Natural killer cell (primary cell): ENCODE measurements at regions not wholly inside any gene's neighbourhood (a gene's known extent, or its start where the extent isn't known, plus 50 kb on each side); places are given as distances from the start of the nearest gene placed in this dataset.
"Not testable (repeated sequence)": the region's sequence is repeated elsewhere in the genome, so short reads cannot be mapped to it uniquely, and the experiment has no call there.

Experiments used
- ATAC-seq, 3 donors: fragments of 150-1000 bp in 2 of 3; fragments of 200-7000 bp in 1 of 3; cut with Tn5 transposase; 1 replicate in 1 of 3; 2 replicates in 2 of 3; pipeline ENCODE4 v1.10.0; 2021; ENCODE audit warnings: mild to moderate bottlenecking in 2 of 3, moderate library complexity in 2 of 3
- DNase-seq, 2 donors: peaks; one replicate each; pipeline versions ENCODE4 v3.0.0 to v3.0.0-alpha.2; 2013 to 2021; ENCODE audit warnings: mixed read lengths in 1 of 2
- H3K27ac ChIP-seq: one replicate; pipeline ENCODE4 v1.5.1; 2013; ENCODE audit warnings: mild to moderate bottlenecking, low read length
- H3K27me3 ChIP-seq: one replicate; pipeline ENCODE4 v1.6.1; 2013; ENCODE audit warnings: low read length; ENCODE audit not compliant: control insufficient read depth, insufficient read depth
- H3K36me3 ChIP-seq: one replicate; pipeline ENCODE4 v1.6.1; 2013; ENCODE audit warnings: low read length; ENCODE audit not compliant: control insufficient read depth, insufficient read depth
- H3K4me1 ChIP-seq: one replicate; pipeline ENCODE4 v1.6.1; 2013; ENCODE audit warnings: low read length; ENCODE audit not compliant: control insufficient read depth, insufficient read depth
- H3K4me3 ChIP-seq: one replicate; pipeline ENCODE4 v1.5.1; 2013; ENCODE audit warnings: low read length
- H3K9me3 ChIP-seq: one replicate; pipeline ENCODE4 v1.6.1; 2013; ENCODE audit warnings: low read length; ENCODE audit not compliant: control insufficient read depth, insufficient read depth
- H3K27ac Mint-ChIP-seq, 2 donors: one replicate each; pipeline ENCODE4 v1.8.0; 2022; ENCODE audit warnings: mild to moderate bottlenecking in 2 of 2, mixed read lengths in 2 of 2, moderate library complexity in 1 of 2
- H3K27me3 Mint-ChIP-seq, 2 donors: one replicate each; pipeline ENCODE4 v1.8.0; 2022; ENCODE audit warnings: low read depth in 2 of 2, mixed read lengths in 2 of 2
- H3K36me3 Mint-ChIP-seq: one replicate; pipeline ENCODE4 v1.8.0; 2022; ENCODE audit warnings: mixed read lengths
- H3K4me1 Mint-ChIP-seq, 2 donors: one replicate each; pipeline ENCODE4 v1.8.0; 2022; ENCODE audit warnings: mixed read lengths in 2 of 2
- H3K4me3 Mint-ChIP-seq: one replicate; pipeline ENCODE4 v1.8.0; 2022; ENCODE audit warnings: mild to moderate bottlenecking, moderate library complexity, mixed read lengths
- H3K9me3 Mint-ChIP-seq, 2 donors: one replicate each; pipeline ENCODE4 v1.8.0; 2022; ENCODE audit warnings: mixed read lengths in 2 of 2
- CTCF ChIP-seq: fragments of 200-600 bp; IDR thresholded peaks from one replicate; pipeline ENCODE4 v1.8.0; 2022; ENCODE audit warnings: antibody characterized with exemption
- WGBS: methylation state at CpG from one replicate; pipeline ENCODE4 v1.1.7; 2013; ENCODE audit warnings: missing lambda C conversion rate; ENCODE audit not compliant: insufficient coverage; 5-methylcytosine and 5-hydroxymethylcytosine counted together
- intact Hi-C: fragments of 100-400 bp; cut with micrococcal nuclease; formaldehyde crosslinking; loops from one replicate; pipeline ENCODE4 v1.14.2; 2022

- Mint-ChIP-seq H3K36me3 (peaks cover 13% of the 10 kb centered on the region), H3K27me3 (no peaks in the 10 kb centered on the region), H3K4me3 (no peak overlapping the region), H3K4me1 (no peaks in the 10 kb centered on the region), H3K27ac (no peak overlapping the region), H3K9me3 (peaks cover 4 to 12% of the 10 kb centered on the region in 2 donors)
- Histone ChIP-seq H3K4me3 (no peak overlapping the region), H3K4me1 (no peaks in the 10 kb centered on the region), H3K27me3 (no peaks in the 10 kb centered on the region), H3K36me3 (no peaks in the 10 kb centered on the region), H3K9me3 (peaks cover 17% of the 10 kb centered on the region), H3K27ac (no peak overlapping the region)
- 57% methylated on average over 123 of the region's 123 CpGs for WGBS
- no peak for ATAC-seq
- intact Hi-C loops = no loop called here
- TF ChIP-seq CTCF = no peak
- DNase-seq = no peak
These were observed 519.4 kb upstream of the WSB1 start for GRCh38 chr17:26774291-26775218.

- Mint-ChIP-seq H3K4me1 (no peaks in the 10 kb centered on the region), H3K27ac (no peak overlapping the region), H3K4me3 (no peak overlapping the region), H3K9me3 (peaks cover 4 to 9% of the 10 kb centered on the region in 2 donors), H3K27me3 (no peaks in the 10 kb centered on the region), H3K36me3 (peaks cover 13% of the 10 kb centered on the region)
- no peaks in the 10 kb centered on the region for H3K36me3 ChIP-seq
- peaks cover 24% of the 10 kb centered on the region for H3K9me3 ChIP-seq
- 59% methylated on average over 83 of the region's 83 CpGs for WGBS
- no peaks in the 10 kb centered on the region for H3K27me3 ChIP-seq
- TF ChIP-seq CTCF = no peak
- no peak for DNase-seq
- no peaks in the 10 kb centered on the region for H3K4me1 ChIP-seq
- intact Hi-C loops = no loop called here
- no peak overlapping the region for H3K4me3 ChIP-seq
- no peak for ATAC-seq
- no peak overlapping the region for H3K27ac ChIP-seq
These were observed 518.6 kb upstream of the WSB1 start for GRCh38 chr17:26775219-26775822.

GRCh38 chr17:26780187-26780814 is 513.6 kb upstream of the WSB1 start:
- H3K36me3 ChIP-seq, H3K36me3 Mint-ChIP-seq, H3K4me1 ChIP-seq, intact Hi-C loops, ATAC-seq, H3K27ac ChIP-seq, H3K4me1 Mint-ChIP-seq, DNase-seq, H3K4me3 ChIP-seq, H3K27me3 Mint-ChIP-seq, H3K4me3 Mint-ChIP-seq, H3K27ac Mint-ChIP-seq, H3K27me3 ChIP-seq: not testable (repeated sequence)
- WGBS = 81% methylated on average over 4 of the region's 4 CpGs
- peaks cover 5 to 11% of the 10 kb centered on the region in 2 donors for H3K9me3 Mint-ChIP-seq
- peaks cover 29% of the 10 kb centered on the region for H3K9me3 ChIP-seq

- no peak overlapping the region for H3K27ac ChIP-seq
- no peak overlapping the region for H3K27ac Mint-ChIP-seq
- TF ChIP-seq CTCF = no peak
These were observed 511.8 kb upstream of the WSB1 start for GRCh38 chr17:26782153-26782552.

More at GRCh38 chr17:26782153-26782552, 511.8 kb upstream of the WSB1 start:
- WGBS = 74% methylated on average over 6 of the region's 6 CpGs
- Mint-ChIP-seq H3K4me3 (no peak overlapping the region), H3K4me1 (no peaks in the 10 kb centered on the region), H3K27me3 (no peaks in the 10 kb centered on the region), H3K36me3 (peaks cover 6% of the 10 kb centered on the region), H3K9me3 (peaks cover 5 to 9% of the 10 kb centered on the region in 2 donors)
- ATAC-seq (no peak), DNase-seq (no peak)
- no peaks in the 10 kb centered on the region for H3K36me3 ChIP-seq
- intact Hi-C loops = no loop called here
- H3K9me3 ChIP-seq = peaks cover 25% of the 10 kb centered on the region
- no peak overlapping the region for H3K4me3 ChIP-seq
- H3K27me3 ChIP-seq = no peaks in the 10 kb centered on the region
- H3K4me1 ChIP-seq = no peaks in the 10 kb centered on the region
